LHCN-M2 (cell line): ENCODE measurements at regions not wholly inside any gene's neighbourhood (a gene's known extent, or its start where the extent isn't known, plus 50 kb on each side); places are given as distances from the start of the nearest gene placed in this dataset.

Experiments used
- DNase-seq: peaks from one replicate; pipeline ENCODE4 v3.0.0-alpha.2; 2012; ENCODE audit warnings: low read depth

- no peak for DNase-seq
Measured at GRCh38 chr11:86119906-86120305, 51.0 kb upstream of the PICALM start.

DNA sequence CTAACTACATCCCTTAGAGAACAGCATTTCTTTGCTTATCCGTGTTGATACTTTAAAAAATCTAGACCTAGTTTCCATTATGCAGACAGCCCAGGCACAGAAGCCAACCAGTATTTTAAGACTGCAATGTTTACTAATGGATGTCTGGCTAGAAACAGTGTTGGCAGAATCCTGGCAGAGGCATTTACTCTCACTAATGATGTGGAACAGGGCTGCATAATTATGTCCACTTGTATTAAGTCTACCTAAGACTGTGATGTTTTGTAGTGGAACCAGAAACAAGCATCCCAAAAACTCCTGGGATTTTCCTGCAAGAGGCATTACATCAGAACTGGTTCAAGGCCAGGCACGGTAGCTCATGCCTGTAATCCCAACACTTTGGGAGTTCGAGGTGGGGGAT, 50.2 kb upstream of the PICALM start:
- no peak for DNase-seq
